HepG2 (cell line): ENCODE measurements at regions not wholly inside any gene's neighbourhood (a gene's known extent, or its start where the extent isn't known, plus 50 kb on each side); places are given as distances from the start of the nearest gene placed in this dataset.
A peak's percentile ranks its signal among the peaks of the same experiment; 100 is the strongest.

Experiments used
- ATAC-seq: fragments of 200-7000 bp; cut with Tn5 transposase; 3 replicates; pipeline ENCODE4 v1.9.1; 2020; ENCODE audit warnings: mild to moderate bottlenecking, moderate library complexity
- BruUV-seq: library from RNA; stranded (reverse); fragments of 400-500 nt; replicated peaks from 2 replicates; lab custom pipeline; 2021; lab: Mats Ljungman, UMichigan
- CTCF ChIA-PET: fragments of 300-600 bp; formaldehyde crosslinking; extraction: SDS; loops from one replicate; lab custom pipeline; 2021; ENCODE audit warnings: low total read pairs, inconsistent platforms, low intra/inter-chr PET ratio; lab: Yijun Ruan, JAX
- POLR2A ChIA-PET: fragments of 350-600 bp; sonication (Branson Sonifier 250); formaldehyde crosslinking; loops from one replicate; lab custom pipeline; 2020; ENCODE audit warnings: antibody characterized with exemption, inconsistent platforms; lab: Yijun Ruan, JAX
- DNase-seq: peaks from one replicate; pipeline ENCODE4 v3.0.0-alpha.2; 2015; ENCODE audit warnings: low spot score
- FAIRE-seq: peaks from 3 replicates; lab custom pipeline; 2011; peaks lifted over from hg19 to GRCh38; lab: Jason Lieb, UNC
- H2AFZ ChIP-seq: one replicate; pipeline ENCODE4 v1.6.1; 2011; ENCODE audit warnings: low read length, inconsistent platforms
- H3K27ac ChIP-seq: fragments of 300-600 bp; 3 replicates; pipeline ENCODE4 v1.8.0; 2011; ENCODE audit warnings: mixed run types, mild to moderate bottlenecking, mixed read lengths, low read length, inconsistent platforms; ENCODE audit not compliant: insufficient read depth; ENCODE audit errors: extremely low read length
- H3K27me3 ChIP-seq, 2 experiments: fragments of 200-600 bp in 1 of 2; 2 replicates in 1 of 2; 3 replicates in 1 of 2; pipeline versions ENCODE4 v1.6.0 to v1.8.0; 2011; ENCODE audit warnings: low read length in 2 of 2, mild to moderate bottlenecking in 2 of 2, moderate library complexity in 2 of 2, inconsistent platforms in 1 of 2; ENCODE audit not compliant: insufficient read depth in 2 of 2, control insufficient read depth in 1 of 2
- H3K36me3 ChIP-seq, 2 experiments: fragments of 200-600 bp in 1 of 2; replicated peaks in 1 of 2; 2 replicates in 1 of 2; 3 replicates in 1 of 2; pipeline versions ENCODE4 v1.5.1 to v1.8.0; 2011; ENCODE audit warnings: low read length in 2 of 2, inconsistent platforms in 1 of 2; ENCODE audit not compliant: insufficient read depth in 2 of 2, control insufficient read depth in 1 of 2
- H3K4me1 ChIP-seq: 2 replicates; pipeline ENCODE4 v1.5.1; 2012; ENCODE audit warnings: low read length, inconsistent platforms; ENCODE audit not compliant: insufficient read depth
- H3K4me2 ChIP-seq: 2 replicates; pipeline ENCODE4 v1.6.0; 2011; ENCODE audit warnings: low read depth, low read length, inconsistent platforms
- H3K4me3 ChIP-seq, 3 experiments: fragments of 200-600 bp in 1 of 3; sonication (generic), shearing (Covaris generic) in 1 of 3; replicated peaks in 1 of 3; 2 replicates each; pipeline ENCODE4 v1.5.1; 2011 to 2016; ENCODE audit warnings: low read length in 3 of 3, inconsistent platforms in 2 of 3, low read depth in 2 of 3, mild to moderate bottlenecking in 2 of 3, control low read depth in 1 of 3, mixed read lengths in 1 of 3; ENCODE audit not compliant: insufficient read depth in 1 of 3
- H3K79me2 ChIP-seq: one replicate; pipeline ENCODE4 v1.6.1; 2011; ENCODE audit warnings: low read length, inconsistent platforms; ENCODE audit not compliant: insufficient read depth
- H3K9ac ChIP-seq: 2 replicates; pipeline ENCODE4 v1.6.0; 2011; ENCODE audit warnings: mild to moderate bottlenecking, low read depth, low read length, inconsistent platforms; ENCODE audit not compliant: insufficient read depth
- H3K9me3 ChIP-seq: 2 replicates; pipeline ENCODE4 v1.5.1; 2012; ENCODE audit warnings: mild to moderate bottlenecking, low read length
- H4K20me1 ChIP-seq: 2 replicates; pipeline ENCODE4 v1.6.0; 2011; ENCODE audit warnings: inconsistent platforms, mild to moderate bottlenecking, low read length, moderate library complexity; ENCODE audit not compliant: insufficient read depth
- HNRNPL ChIP-seq: fragments of 200-400 bp; formaldehyde crosslinking; IDR thresholded peaks from 2 replicates; pipeline ENCODE4 v1.6.1; 2017; ENCODE audit warnings: mild to moderate bottlenecking, low read depth, low read length
- ISX ChIP-seq: sonication (generic); formaldehyde crosslinking; conservative IDR thresholded peaks from 2 replicates; pipeline ENCODE4 v1.5.0; 2020; ENCODE audit warnings: missing genetic modification reagents
- SNRNP70 ChIP-seq: fragments of 200-400 bp; formaldehyde crosslinking; IDR thresholded peaks from 2 replicates; pipeline ENCODE4 v1.6.1; 2017; ENCODE audit warnings: mild to moderate bottlenecking, low read depth, low read length, moderate library complexity
- SRSF1 ChIP-seq: fragments of 200-400 bp; formaldehyde crosslinking; optimal IDR thresholded peaks from 2 replicates; pipeline ENCODE3; 2017; ENCODE audit warnings: mild to moderate bottlenecking, low read depth, low read length, moderate library complexity
- ZFP62 ChIP-seq: sonication (generic); formaldehyde crosslinking; IDR thresholded peaks from 2 replicates; pipeline ENCODE4 v1.4.0; 2020; ENCODE audit warnings: missing genetic modification reagents
- ZFP82 ChIP-seq: sonication (generic); formaldehyde crosslinking; IDR thresholded peaks from 2 replicates; pipeline ENCODE4 v1.5.1; 2020; ENCODE audit warnings: mild to moderate bottlenecking, missing genetic modification reagents, borderline replicate concordance
- ZFP91 ChIP-seq: sonication (generic); formaldehyde crosslinking; IDR thresholded peaks from 2 replicates; pipeline ENCODE4 v1.9.0; 2022; ENCODE audit warnings: missing genetic modification reagents, mild to moderate bottlenecking, borderline replicate concordance
- ZNF142 ChIP-seq: sonication (generic); formaldehyde crosslinking; IDR thresholded peaks from 2 replicates; pipeline ENCODE4 v1.4.0; 2020; ENCODE audit warnings: missing genetic modification reagents
- ZNF343 ChIP-seq: sonication (generic); formaldehyde crosslinking; IDR thresholded peaks from 2 replicates; pipeline ENCODE4 v1.4.0; 2020; ENCODE audit warnings: mild to moderate bottlenecking, missing genetic modification reagents
- ZNF496 ChIP-seq: sonication (generic); formaldehyde crosslinking; IDR thresholded peaks from 2 replicates; pipeline ENCODE4 v1.8.1; 2023; ENCODE audit warnings: mild to moderate bottlenecking, moderate library complexity, missing genetic modification reagents; ENCODE audit not compliant: insufficient replicate concordance
- ZNF572 ChIP-seq: sonication (generic); formaldehyde crosslinking; IDR thresholded peaks from 2 replicates; pipeline ENCODE4 v1.5.1; 2020; ENCODE audit warnings: mild to moderate bottlenecking, missing genetic modification reagents
- WGBS: methylation state at CpG from one replicate; pipeline ENCODE4 v1.1.6; 2017; ENCODE audit warnings: low lambda C conversion rate; 5-methylcytosine and 5-hydroxymethylcytosine counted together
- in situ Hi-C: cut with HindIII; loops from 2 replicates; pipeline ENCODE4 v1.10.0; 2017; ENCODE audit warnings: low pct_unique_long_range_greater_than_20kb; ENCODE audit not compliant: extremely low pct_ligation_motif_present
- intact Hi-C: fragments of 100-400 bp; cut with micrococcal nuclease; formaldehyde crosslinking; loops from one replicate; pipeline ENCODE4 v1.10.0; 2022; ENCODE audit not compliant: unreplicated experiment
- TF ChIP-seq, protein P1 (sequence below): sonication (generic); formaldehyde crosslinking; IDR thresholded peaks from 2 replicates; pipeline ENCODE4 v1.4.0; 2020; ENCODE audit warnings: missing genetic modification reagents
- TF ChIP-seq, protein P2 (sequence below): sonication (generic); formaldehyde crosslinking; IDR thresholded peaks from 2 replicates; pipeline ENCODE4 v1.9.0; 2021; ENCODE audit warnings: missing genetic modification reagents, mild to moderate bottlenecking, borderline replicate concordance

GRCh38 chr2:185676316-185676715 is 62.3 kb upstream of the FSIP2 start:
- no TSS peak for BruUV-seq
- peak; percentile 83 for ATAC-seq
- 10% methylated on average over 2 of the region's 2 CpGs for WGBS

More at GRCh38 chr2:185676316-185676715, 62.3 kb upstream of the FSIP2 start:
- Histone ChIP-seq H3K9me3 (no peaks in the 10 kb centered on the region), H3K27ac (no peak overlapping the region), H3K79me2 (no peaks in the 10 kb centered on the region), H4K20me1 (no peaks in the 10 kb centered on the region), H3K4me1 (no peaks in the 10 kb centered on the region), H3K4me3 (no peak overlapping the region), H3K9ac (no peak overlapping the region), H3K27me3 (no peaks in the 10 kb centered on the region; a peak in 1 of 5 replicates), H3K4me2 (no peak overlapping the region), H2AFZ (no peak overlapping the region), H3K36me3 (no peaks in the 10 kb centered on the region)
- CTCF ChIA-PET: no interaction called here
- intact Hi-C loops: no loop called here
- POLR2A ChIA-PET: no interaction called here
- FAIRE-seq (no peak), DNase-seq (no peak)
- TF ChIP-seq SNRNP70 (no peak), ZNF572 (CRISPR knock-in tag) (no peak), ZFP62 (no peak), ZNF142 (no peak), SRSF1 (no peak), ZFP91 (CRISPR knock-in tag) (no peak), ISX (CRISPR knock-in tag) (no peak), ZNF343 (CRISPR knock-in tag) (no peak), ZNF496 (CRISPR knock-in tag) (no peak), HNRNPL (no peak), ZFP82 (CRISPR knock-in tag) (no peak)
- TF ChIP-seq, protein P1, sequence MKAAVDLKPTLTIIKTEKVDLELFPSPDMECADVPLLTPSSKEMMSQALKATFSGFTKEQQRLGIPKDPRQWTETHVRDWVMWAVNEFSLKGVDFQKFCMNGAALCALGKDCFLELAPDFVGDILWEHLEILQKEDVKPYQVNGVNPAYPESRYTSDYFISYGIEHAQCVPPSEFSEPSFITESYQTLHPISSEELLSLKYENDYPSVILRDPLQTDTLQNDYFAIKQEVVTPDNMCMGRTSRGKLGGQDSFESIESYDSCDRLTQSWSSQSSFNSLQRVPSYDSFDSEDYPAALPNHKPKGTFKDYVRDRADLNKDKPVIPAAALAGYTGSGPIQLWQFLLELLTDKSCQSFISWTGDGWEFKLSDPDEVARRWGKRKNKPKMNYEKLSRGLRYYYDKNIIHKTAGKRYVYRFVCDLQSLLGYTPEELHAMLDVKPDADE (CRISPR knock-in tag): no peak
- TF ChIP-seq, protein P2, sequence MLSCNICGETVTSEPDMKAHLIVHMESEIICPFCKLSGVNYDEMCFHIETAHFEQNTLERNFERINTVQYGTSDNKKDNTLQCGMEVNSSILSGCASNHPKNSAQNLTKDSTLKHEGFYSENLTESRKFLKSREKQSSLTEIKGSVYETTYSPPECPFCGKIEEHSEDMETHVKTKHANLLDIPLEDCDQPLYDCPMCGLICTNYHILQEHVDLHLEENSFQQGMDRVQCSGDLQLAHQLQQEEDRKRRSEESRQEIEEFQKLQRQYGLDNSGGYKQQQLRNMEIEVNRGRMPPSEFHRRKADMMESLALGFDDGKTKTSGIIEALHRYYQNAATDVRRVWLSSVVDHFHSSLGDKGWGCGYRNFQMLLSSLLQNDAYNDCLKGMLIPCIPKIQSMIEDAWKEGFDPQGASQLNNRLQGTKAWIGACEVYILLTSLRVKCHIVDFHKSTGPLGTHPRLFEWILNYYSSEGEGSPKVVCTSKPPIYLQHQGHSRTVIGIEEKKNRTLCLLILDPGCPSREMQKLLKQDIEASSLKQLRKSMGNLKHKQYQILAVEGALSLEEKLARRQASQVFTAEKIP (CRISPR knock-in tag): no peak
- in situ Hi-C loops: no loop called here
